Stomach (tissue), 8 donors: ENCODE measurements at regions not wholly inside any gene's neighbourhood (a gene's known extent, or its start where the extent isn't known, plus 50 kb on each side); places are given as distances from the start of the nearest gene placed in this dataset.

ENCODE experiments used
- DNase-seq, 2 donors: peaks; one replicate each; pipeline versions ENCODE4 v3.0.0 to v3.0.0-alpha.2; 2013 to 2019
- H3K27ac ChIP-seq, 5 donors: fragments of 200-600 bp in 4 of 5; sonication (generic) in 4 of 5; one replicate each; pipeline ENCODE4 v1.5.1; 2013 to 2019; ENCODE audit warnings: mild to moderate bottlenecking in 1 of 5, moderate library complexity in 1 of 5
- H3K27me3 ChIP-seq, 3 donors: fragments of 200-600 bp; sonication (generic); one replicate each; pipeline ENCODE4 v1.5.1; 2017 to 2019; ENCODE audit warnings: mixed run types in 1 of 3
- H3K36me3 ChIP-seq, 4 donors: fragments of 200-600 bp; sonication (generic); 1 replicate in 3 of 4; 2 replicates in 1 of 4; pipeline ENCODE4 v1.5.1; 2016 to 2019
- H3K4me1 ChIP-seq, 4 donors: fragments of 200-600 bp; sonication (generic); one replicate each; pipeline ENCODE4 v1.5.1; 2016 to 2019
- H3K4me3 ChIP-seq, 4 donors: fragments of 200-600 bp; sonication (generic) in 3 of 4; one replicate each; pipeline ENCODE4 v1.5.1; 2016 to 2019; ENCODE audit warnings: mild to moderate bottlenecking in 1 of 4
- H3K9me3 ChIP-seq, 4 donors: fragments of 200-600 bp; sonication (generic); one replicate each; pipeline ENCODE4 v1.5.1; 2016 to 2019
- CTCF ChIP-seq, 7 experiments: fragments of 450-650 bp in 4 of 7; fragments of 200-600 bp in 3 of 7; sonication (generic) in 3 of 7; IDR thresholded peaks; one replicate each; pipeline ENCODE4 v1.5.1; 2016 to 2019; ENCODE audit warnings: antibody characterized with exemption in 7 of 7, control low read depth in 2 of 7, mild to moderate bottlenecking in 1 of 7
- EP300 ChIP-seq: sonication (generic); formaldehyde crosslinking; IDR thresholded peaks from one replicate; pipeline ENCODE4 v1.6.1; 2017; ENCODE audit warnings: antibody characterized with exemption
- POLR2A ChIP-seq, 4 donors: fragments of 450-650 bp; IDR thresholded peaks; one replicate each; pipeline ENCODE4 v1.6.1; 2016; ENCODE audit warnings: antibody characterized with exemption in 4 of 4, control low read depth in 2 of 4, mild to moderate bottlenecking in 1 of 4, moderate library complexity in 1 of 4
- POLR2AphosphoS5 ChIP-seq, 3 donors: sonication (generic); formaldehyde crosslinking; IDR thresholded peaks; one replicate each; pipeline ENCODE4 v1.6.1; 2016; ENCODE audit warnings: antibody characterized with exemption in 3 of 3
- WGBS, 5 donors: extraction: QIAGEN DNeasy Blood & Tissue Kit in 3 of 5; methylation state at CpG; one replicate each; pipeline versions ENCODE4 v1.1.5 to v1.1.7; 2013 to 2018; 5-methylcytosine and 5-hydroxymethylcytosine counted together
- intact Hi-C: fragments of 100-400 bp; cut with DNase I; formaldehyde crosslinking; loops from one replicate; pipeline ENCODE4 v1.15.1; 2023; ENCODE audit warnings: low total_unique reads
- donor health status: healthy with polysubstance abuse.
- donor health status: Bipolar disorder and iron deficiency.
- donor health status: healthy.

- TF ChIP-seq CTCF (IDR thresholded peaks at IDR 0.05) (no peak), POLR2A (IDR thresholded peaks at IDR 0.05) (no peak), POLR2AphosphoS5 (IDR thresholded peaks at IDR 0.05) (no peak), EP300 (no peak)
- Histone ChIP-seq H3K4me1 (peaks cover 0 to 6% (median 0%) of the 10 kb centered on the region in 4 donors), H3K9me3 (no peaks in the 10 kb centered on the region), H3K27ac (no peak overlapping the region), H3K36me3 (no peaks in the 10 kb centered on the region), H3K4me3 (no peak overlapping the region), H3K27me3 (no peaks in the 10 kb centered on the region)
- intact Hi-C loops, result no loop called here
- no peak for DNase-seq
- 80 to 84% (median 82%) methylated on average over 3 of the region's 3 CpGs for WGBS, 5 donors
These were observed 193.9 kb downstream of the PLOD2 start for GRCh38 chr3:145967043-145967442.

- Histone ChIP-seq H3K4me1 (peaks cover 0 to 6% (median 0%) of the 10 kb centered on the region in 4 donors), H3K36me3 (no peaks in the 10 kb centered on the region), H3K27ac (no peak overlapping the region), H3K4me3 (no peak overlapping the region), H3K9me3 (no peaks in the 10 kb centered on the region), H3K27me3 (no peaks in the 10 kb centered on the region)
- intact Hi-C loops, result no loop called here
- no peak for TF ChIP-seq POLR2AphosphoS5 (IDR thresholded peaks at IDR 0.05)
- no peak for TF ChIP-seq CTCF (IDR thresholded peaks at IDR 0.05)
- peak in 1 of 2 donors; percentile 13 for DNase-seq
These were observed 189.8 kb downstream of the PLOD2 start for GRCh38 chr3:145971186-145971585.

- Histone ChIP-seq H3K27me3 (no peaks in the 10 kb centered on the region), H3K27ac (no peak overlapping the region), H3K4me3 (no peak overlapping the region), H3K9me3 (no peaks in the 10 kb centered on the region), H3K4me1 (peaks cover 0 to 6% (median 0%) of the 10 kb centered on the region in 4 donors), H3K36me3 (no peaks in the 10 kb centered on the region)
- TF ChIP-seq POLR2A (IDR thresholded peaks at IDR 0.05) (no peak), CTCF (IDR thresholded peaks at IDR 0.05) (no peak), EP300 (no peak), POLR2AphosphoS5 (IDR thresholded peaks at IDR 0.05) (no peak)
- intact Hi-C loops, result no loop called here
- DNase-seq, result no peak
- WGBS, 5 donors, result 74 to 92% (median 88%) methylated on average over 1 of the region's 1 CpG
These were observed 188.1 kb downstream of the PLOD2 start for GRCh38 chr3:145972851-145973250.

GRCh38 chr3:145981056-145981455, 179.9 kb downstream of the PLOD2 start:
- WGBS, 5 donors, result 86 to 92% (median 89%) methylated on average over 2 of the region's 2 CpGs
- no peak overlapping the region for H3K4me3 ChIP-seq
- no peak for TF ChIP-seq POLR2AphosphoS5 (IDR thresholded peaks at IDR 0.05)
- no peak for TF ChIP-seq CTCF (IDR thresholded peaks at IDR 0.05)
- TF ChIP-seq POLR2A (IDR thresholded peaks at IDR 0.05), result no peak
- no peak for TF ChIP-seq EP300
- intact Hi-C loops, result no loop called here
- DNase-seq, result no peak
- peaks cover 0 to 7% (median 0%) of the 10 kb centered on the region in 4 donors for H3K9me3 ChIP-seq
- no peaks in the 10 kb centered on the region for H3K27me3 ChIP-seq
- H3K4me1 ChIP-seq, result no peaks in the 10 kb centered on the region
- H3K36me3 ChIP-seq, result no peaks in the 10 kb centered on the region
- no peak overlapping the region for H3K27ac ChIP-seq
